HepG2 (cell line): ENCODE measurements at regions not wholly inside any gene's neighbourhood (a gene's known extent, or its start where the extent isn't known, plus 50 kb on each side); places are given as distances from the start of the nearest gene placed in this dataset.

Experiments used
- ATAC-seq: fragments of 200-7000 bp; cut with Tn5 transposase; 3 replicates; pipeline ENCODE4 v1.9.1; 2020; ENCODE audit warnings: mild to moderate bottlenecking, moderate library complexity
- BruUV-seq: library from RNA; stranded (reverse); fragments of 400-500 nt; replicated peaks from 2 replicates; lab custom pipeline; 2021; lab: Mats Ljungman, UMichigan
- CTCF ChIA-PET: fragments of 300-600 bp; formaldehyde crosslinking; extraction: SDS; loops from one replicate; lab custom pipeline; 2021; ENCODE audit warnings: low total read pairs, inconsistent platforms, low intra/inter-chr PET ratio; lab: Yijun Ruan, JAX
- POLR2A ChIA-PET: fragments of 350-600 bp; sonication (Branson Sonifier 250); formaldehyde crosslinking; loops from one replicate; lab custom pipeline; 2020; ENCODE audit warnings: antibody characterized with exemption, inconsistent platforms; lab: Yijun Ruan, JAX
- DNase-seq: peaks from one replicate; pipeline ENCODE4 v3.0.0-alpha.2; 2015; ENCODE audit warnings: low spot score
- FAIRE-seq: peaks from 3 replicates; lab custom pipeline; 2011; peaks lifted over from hg19 to GRCh38; lab: Jason Lieb, UNC
- H2AFZ ChIP-seq: one replicate; pipeline ENCODE4 v1.6.1; 2011; ENCODE audit warnings: low read length, inconsistent platforms
- H3K27ac ChIP-seq: fragments of 300-600 bp; 3 replicates; pipeline ENCODE4 v1.8.0; 2011; ENCODE audit warnings: mixed run types, mild to moderate bottlenecking, mixed read lengths, low read length, inconsistent platforms; ENCODE audit not compliant: insufficient read depth; ENCODE audit errors: extremely low read length
- H3K27me3 ChIP-seq, 2 experiments: fragments of 200-600 bp in 1 of 2; 2 replicates in 1 of 2; 3 replicates in 1 of 2; pipeline versions ENCODE4 v1.6.0 to v1.8.0; 2011; ENCODE audit warnings: low read length in 2 of 2, mild to moderate bottlenecking in 2 of 2, moderate library complexity in 2 of 2, inconsistent platforms in 1 of 2; ENCODE audit not compliant: insufficient read depth in 2 of 2, control insufficient read depth in 1 of 2
- H3K36me3 ChIP-seq, 2 experiments: fragments of 200-600 bp in 1 of 2; replicated peaks in 1 of 2; 2 replicates in 1 of 2; 3 replicates in 1 of 2; pipeline versions ENCODE4 v1.5.1 to v1.8.0; 2011; ENCODE audit warnings: low read length in 2 of 2, inconsistent platforms in 1 of 2; ENCODE audit not compliant: insufficient read depth in 2 of 2, control insufficient read depth in 1 of 2
- H3K4me1 ChIP-seq: 2 replicates; pipeline ENCODE4 v1.5.1; 2012; ENCODE audit warnings: low read length, inconsistent platforms; ENCODE audit not compliant: insufficient read depth
- H3K4me2 ChIP-seq: 2 replicates; pipeline ENCODE4 v1.6.0; 2011; ENCODE audit warnings: low read depth, low read length, inconsistent platforms
- H3K4me3 ChIP-seq, 3 experiments: fragments of 200-600 bp in 1 of 3; sonication (generic), shearing (Covaris generic) in 1 of 3; replicated peaks in 1 of 3; 2 replicates each; pipeline ENCODE4 v1.5.1; 2011 to 2016; ENCODE audit warnings: low read length in 3 of 3, inconsistent platforms in 2 of 3, low read depth in 2 of 3, mild to moderate bottlenecking in 2 of 3, control low read depth in 1 of 3, mixed read lengths in 1 of 3; ENCODE audit not compliant: insufficient read depth in 1 of 3
- H3K79me2 ChIP-seq: one replicate; pipeline ENCODE4 v1.6.1; 2011; ENCODE audit warnings: low read length, inconsistent platforms; ENCODE audit not compliant: insufficient read depth
- H3K9ac ChIP-seq: 2 replicates; pipeline ENCODE4 v1.6.0; 2011; ENCODE audit warnings: mild to moderate bottlenecking, low read depth, low read length, inconsistent platforms; ENCODE audit not compliant: insufficient read depth
- H3K9me3 ChIP-seq: 2 replicates; pipeline ENCODE4 v1.5.1; 2012; ENCODE audit warnings: mild to moderate bottlenecking, low read length
- H4K20me1 ChIP-seq: 2 replicates; pipeline ENCODE4 v1.6.0; 2011; ENCODE audit warnings: inconsistent platforms, mild to moderate bottlenecking, low read length, moderate library complexity; ENCODE audit not compliant: insufficient read depth
- FIP1L1 ChIP-seq: fragments of 200-400 bp; formaldehyde crosslinking; IDR thresholded peaks from 2 replicates; pipeline ENCODE4 v1.6.1; 2018; ENCODE audit warnings: low read depth, mild to moderate bottlenecking, low read length, moderate library complexity, borderline replicate concordance; ENCODE audit not compliant: insufficient read depth
- FOXM1 ChIP-seq: sonication (generic); formaldehyde crosslinking; IDR thresholded peaks from 2 replicates; pipeline ENCODE4 v1.5.0; 2020; ENCODE audit warnings: missing genetic modification reagents
- IRX3 ChIP-seq: sonication (generic); formaldehyde crosslinking; IDR thresholded peaks from 2 replicates; pipeline ENCODE4 v1.8.1; 2023; ENCODE audit warnings: mild to moderate bottlenecking, low read depth, missing genetic modification reagents, borderline replicate concordance
- KAT8 ChIP-seq: IDR thresholded peaks from 2 replicates; pipeline ENCODE4 v1.6.1; 2016; ENCODE audit warnings: missing genetic modification reagents, missing compliant biosample characterization
- MATR3 ChIP-seq: sonication (generic); formaldehyde crosslinking; IDR thresholded peaks from 2 replicates; pipeline ENCODE4 v1.4.0; 2020; ENCODE audit warnings: missing genetic modification reagents
- MAZ ChIP-seq, 2 experiments: sonication (generic) in 1 of 2; formaldehyde crosslinking in 1 of 2; IDR thresholded peaks; 2 replicates each; pipeline versions ENCODE4 v1.5.0 to v1.6.1; 2012 to 2020; ENCODE audit warnings: low read depth in 2 of 2, mild to moderate bottlenecking in 2 of 2, borderline replicate concordance in 1 of 2, improper control_type of control experiment in 1 of 2, low read length in 1 of 2, missing genetic modification reagents in 1 of 2, moderate library complexity in 1 of 2
- MYPOP ChIP-seq: sonication (generic); formaldehyde crosslinking; IDR thresholded peaks from 2 replicates; pipeline ENCODE4 v1.8.1; 2023; ENCODE audit warnings: mild to moderate bottlenecking, moderate library complexity, missing genetic modification reagents
- SP2 ChIP-seq: sonication (generic); formaldehyde crosslinking; IDR thresholded peaks from 2 replicates; pipeline ENCODE4 v1.5.1; 2020; ENCODE audit warnings: mild to moderate bottlenecking, missing genetic modification reagents
- TCF12 ChIP-seq, 2 experiments: fragments of 450-650 bp in 1 of 2; sonication (generic) in 1 of 2; formaldehyde crosslinking in 1 of 2; IDR thresholded peaks; 2 replicates each; pipeline versions ENCODE4 v1.6.1 to v1.8.0; 2017 to 2022; ENCODE audit warnings: antibody characterized with exemption in 1 of 2, mild to moderate bottlenecking in 1 of 2, missing genetic modification reagents in 1 of 2, moderate library complexity in 1 of 2
- XBP1 ChIP-seq: sonication (generic); formaldehyde crosslinking; IDR thresholded peaks from 2 replicates; pipeline ENCODE4 v1.5.0; 2020; ENCODE audit warnings: missing genetic modification reagents
- ZFX ChIP-seq: sonication (generic); formaldehyde crosslinking; IDR thresholded peaks from 2 replicates; pipeline ENCODE4 v1.4.0; 2020; ENCODE audit warnings: mild to moderate bottlenecking, low read depth, missing genetic modification reagents, moderate library complexity
- ZNF225 ChIP-seq: sonication (generic); formaldehyde crosslinking; IDR thresholded peaks from 2 replicates; pipeline ENCODE4 v1.4.0; 2020; ENCODE audit warnings: mild to moderate bottlenecking, missing genetic modification reagents
- ZNF513 ChIP-seq: sonication (generic); formaldehyde crosslinking; conservative IDR thresholded peaks from 2 replicates; pipeline ENCODE4 v1.5.0; 2020; ENCODE audit warnings: missing genetic modification reagents
- ZNF615 ChIP-seq: sonication (generic); formaldehyde crosslinking; IDR thresholded peaks from 2 replicates; pipeline ENCODE4 v1.5.0; 2020; ENCODE audit warnings: mild to moderate bottlenecking, missing genetic modification reagents, borderline replicate concordance
- ZNF788 ChIP-seq: sonication (generic); formaldehyde crosslinking; IDR thresholded peaks from 2 replicates; pipeline ENCODE4 v1.5.0; 2020; ENCODE audit warnings: mild to moderate bottlenecking, missing genetic modification reagents, borderline replicate concordance
- ZSCAN12 ChIP-seq: sonication (generic); formaldehyde crosslinking; IDR thresholded peaks from 2 replicates; pipeline ENCODE4 v1.9.0; 2021; ENCODE audit warnings: mild to moderate bottlenecking, missing genetic modification reagents
- WGBS: methylation state at CpG from one replicate; pipeline ENCODE4 v1.1.6; 2017; ENCODE audit warnings: low lambda C conversion rate; 5-methylcytosine and 5-hydroxymethylcytosine counted together
- in situ Hi-C: cut with HindIII; loops from 2 replicates; pipeline ENCODE4 v1.10.0; 2017; ENCODE audit warnings: low pct_unique_long_range_greater_than_20kb; ENCODE audit not compliant: extremely low pct_ligation_motif_present
- intact Hi-C: fragments of 100-400 bp; cut with micrococcal nuclease; formaldehyde crosslinking; loops from one replicate; pipeline ENCODE4 v1.10.0; 2022; ENCODE audit not compliant: unreplicated experiment
- TF ChIP-seq, protein P1 (sequence below): sonication (generic); formaldehyde crosslinking; IDR thresholded peaks from 2 replicates; pipeline ENCODE4 v1.9.0; 2022; ENCODE audit warnings: low read depth, missing genetic modification reagents
- TF ChIP-seq, protein P2 (sequence below): sonication (generic); formaldehyde crosslinking; IDR thresholded peaks from 2 replicates; pipeline ENCODE4 v1.4.0; 2020; ENCODE audit warnings: mild to moderate bottlenecking, missing genetic modification reagents

DNA sequence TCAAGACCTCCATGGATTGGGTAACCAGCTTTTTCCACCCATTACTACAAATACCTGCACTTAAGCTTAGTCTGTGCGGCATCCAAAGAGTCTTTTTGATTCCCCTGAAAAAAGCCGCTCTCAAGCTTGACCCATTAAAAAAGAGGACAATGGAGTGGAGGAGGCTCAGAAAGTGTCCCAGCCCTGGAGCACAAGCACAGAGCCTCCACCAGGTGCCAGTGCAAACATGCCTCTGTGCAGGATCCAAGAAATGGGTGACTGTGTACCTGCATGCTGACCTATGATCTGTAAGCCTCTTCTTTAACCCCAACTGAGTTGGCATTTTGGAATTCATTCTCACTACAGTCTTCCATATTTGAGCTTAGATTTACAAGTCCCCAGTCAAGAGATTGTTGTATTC is 168.3 kb upstream of the TLE4 start (continued):
- no peak for TF ChIP-seq IRX3 (CRISPR knock-in tag)
- no peak for TF ChIP-seq ZNF788 (CRISPR knock-in tag)
- TF ChIP-seq, all 625 proteins: peak for 0

GRCh38 chr9:79408200-79408599 is 163.6 kb upstream of the TLE4 start:
- 0% methylated on average over 1 of the region's 1 CpG for WGBS
- Histone ChIP-seq H3K27ac (no peak overlapping the region), H3K4me3 (no peak overlapping the region), H3K9me3 (no peaks in the 10 kb centered on the region), H3K4me1 (no peaks in the 10 kb centered on the region), H4K20me1 (no peaks in the 10 kb centered on the region), H2AFZ (no peak overlapping the region), H3K27me3 (no peaks in the 10 kb centered on the region), H3K9ac (no peak overlapping the region), H3K36me3 (no peaks in the 10 kb centered on the region), H3K4me2 (no peak overlapping the region), H3K79me2 (no peaks in the 10 kb centered on the region)
- in situ Hi-C loops (no loop called here), intact Hi-C loops (no loop called here)
- ChIA-PET CTCF (no interaction called here), POLR2A (no interaction called here)
- no peak for ATAC-seq
- no peak for FAIRE-seq
- no peak for DNase-seq
- no TSS peak for BruUV-seq
- no peak for TF ChIP-seq FOXM1 (CRISPR knock-in tag)
- TF ChIP-seq, protein P1, sequence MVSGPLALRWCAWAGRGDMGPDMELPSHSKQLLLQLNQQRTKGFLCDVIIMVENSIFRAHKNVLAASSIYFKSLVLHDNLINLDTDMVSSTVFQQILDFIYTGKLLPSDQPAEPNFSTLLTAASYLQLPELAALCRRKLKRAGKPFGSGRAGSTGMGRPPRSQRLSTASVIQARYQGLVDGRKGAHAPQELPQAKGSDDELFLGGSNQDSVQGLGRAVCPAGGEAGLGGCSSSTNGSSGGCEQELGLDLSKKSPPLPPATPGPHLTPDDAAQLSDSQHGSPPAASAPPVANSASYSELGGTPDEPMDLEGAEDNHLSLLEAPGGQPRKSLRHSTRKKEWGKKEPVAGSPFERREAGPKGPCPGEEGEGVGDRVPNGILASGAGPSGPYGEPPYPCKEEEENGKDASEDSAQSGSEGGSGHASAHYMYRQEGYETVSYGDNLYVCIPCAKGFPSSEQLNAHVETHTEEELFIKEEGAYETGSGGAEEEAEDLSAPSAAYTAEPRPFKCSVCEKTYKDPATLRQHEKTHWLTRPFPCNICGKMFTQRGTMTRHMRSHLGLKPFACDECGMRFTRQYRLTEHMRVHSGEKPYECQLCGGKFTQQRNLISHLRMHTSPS = no peak
- TF ChIP-seq ZNF615 (CRISPR knock-in tag) = no peak
- no peak for TF ChIP-seq MAZ (IDR thresholded peaks at IDR 0.05; ENCODE audit: borderline replicate concordance, low read depth, low read length)
- TF ChIP-seq MAZ (CRISPR knock-in tag; IDR thresholded peaks at IDR 0.05; ENCODE audit: low read depth) = no peak
- TF ChIP-seq XBP1 (CRISPR knock-in tag) = no peak
- no peak for TF ChIP-seq ZSCAN12 (CRISPR knock-in tag)
- TF ChIP-seq, protein P2, sequence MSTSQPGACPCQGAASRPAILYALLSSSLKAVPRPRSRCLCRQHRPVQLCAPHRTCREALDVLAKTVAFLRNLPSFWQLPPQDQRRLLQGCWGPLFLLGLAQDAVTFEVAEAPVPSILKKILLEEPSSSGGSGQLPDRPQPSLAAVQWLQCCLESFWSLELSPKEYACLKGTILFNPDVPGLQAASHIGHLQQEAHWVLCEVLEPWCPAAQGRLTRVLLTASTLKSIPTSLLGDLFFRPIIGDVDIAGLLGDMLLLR (CRISPR knock-in tag) = no peak
- TF ChIP-seq SP2 (CRISPR knock-in tag) = no peak
- no peak for TF ChIP-seq FIP1L1
- no peak for TF ChIP-seq TCF12 (IDR thresholded peaks at IDR 0.05)
- no peak for TF ChIP-seq TCF12 (CRISPR knock-in tag; IDR thresholded peaks at IDR 0.05)
- TF ChIP-seq ZFX = no peak
- TF ChIP-seq MATR3 (CRISPR knock-in tag) = no peak
- TF ChIP-seq ZNF225 (CRISPR knock-in tag) = no peak
- no peak for TF ChIP-seq KAT8 (CRISPR knock-in tag)
- TF ChIP-seq MYPOP (CRISPR knock-in tag) = no peak
- no peak for TF ChIP-seq ZNF513
